Neural cell (in vitro differentiated cells): ENCODE measurements at regions not wholly inside any gene's neighbourhood (a gene's known extent, or its start where the extent isn't known, plus 50 kb on each side); places are given as distances from the start of the nearest gene placed in this dataset.

Source experiments
- EP300 ChIP-seq: fragments of 450-650 bp; conservative IDR thresholded peaks from 2 replicates; pipeline ENCODE4 v1.6.1; 2014; ENCODE audit warnings: antibody characterized with exemption, mild to moderate bottlenecking, moderate library complexity; ENCODE audit not compliant: poor library complexity, severe bottlenecking
- EZH2 ChIP-seq: fragments of 200-600, 300-800 bp; shearing (Covaris generic), sonication (generic); IDR thresholded peaks from 2 replicates; pipeline ENCODE4 v1.6.1; 2014; ENCODE audit warnings: antibody characterized with exemption, low read length, borderline replicate concordance, mild to moderate bottlenecking; ENCODE audit not compliant: insufficient read depth, poor library complexity, severe bottlenecking
- POLR2AphosphoS5 ChIP-seq: IDR thresholded peaks from 2 replicates; pipeline ENCODE4 v1.6.1; 2012
- TAF1 ChIP-seq: IDR thresholded peaks from 2 replicates; pipeline ENCODE4 v1.6.1; 2012; ENCODE audit warnings: low read depth
- TF ChIP-seq, protein P1 (sequence below): fragments of 450-650 bp; IDR thresholded peaks from 2 replicates; pipeline ENCODE4 v1.5.1; 2014; ENCODE audit warnings: antibody characterized with exemption, mild to moderate bottlenecking, moderate library complexity; ENCODE audit not compliant: poor library complexity, severe bottlenecking

DNA sequence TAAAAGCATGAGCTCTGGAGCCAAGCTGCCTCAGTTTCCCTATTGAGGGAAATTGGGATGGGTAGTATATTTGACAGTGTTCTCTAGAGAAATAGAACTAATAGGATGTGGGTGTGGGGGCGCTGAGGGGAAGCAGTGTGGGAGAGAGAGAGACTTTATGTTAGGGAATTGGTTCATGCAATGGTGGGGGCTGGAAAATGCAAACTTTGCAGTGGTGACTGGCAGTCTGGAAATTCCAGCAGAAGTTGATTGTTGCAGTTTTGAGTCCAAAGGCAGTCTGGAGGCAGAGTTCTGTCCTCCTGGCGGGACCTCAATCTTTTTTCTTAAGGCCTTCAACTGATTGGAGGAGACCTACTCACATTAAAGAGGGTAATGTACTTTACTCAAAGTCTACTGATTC is 59.4 kb upstream of the SYT13 start:
- TF ChIP-seq TAF1: no peak
- TF ChIP-seq, protein P1, sequence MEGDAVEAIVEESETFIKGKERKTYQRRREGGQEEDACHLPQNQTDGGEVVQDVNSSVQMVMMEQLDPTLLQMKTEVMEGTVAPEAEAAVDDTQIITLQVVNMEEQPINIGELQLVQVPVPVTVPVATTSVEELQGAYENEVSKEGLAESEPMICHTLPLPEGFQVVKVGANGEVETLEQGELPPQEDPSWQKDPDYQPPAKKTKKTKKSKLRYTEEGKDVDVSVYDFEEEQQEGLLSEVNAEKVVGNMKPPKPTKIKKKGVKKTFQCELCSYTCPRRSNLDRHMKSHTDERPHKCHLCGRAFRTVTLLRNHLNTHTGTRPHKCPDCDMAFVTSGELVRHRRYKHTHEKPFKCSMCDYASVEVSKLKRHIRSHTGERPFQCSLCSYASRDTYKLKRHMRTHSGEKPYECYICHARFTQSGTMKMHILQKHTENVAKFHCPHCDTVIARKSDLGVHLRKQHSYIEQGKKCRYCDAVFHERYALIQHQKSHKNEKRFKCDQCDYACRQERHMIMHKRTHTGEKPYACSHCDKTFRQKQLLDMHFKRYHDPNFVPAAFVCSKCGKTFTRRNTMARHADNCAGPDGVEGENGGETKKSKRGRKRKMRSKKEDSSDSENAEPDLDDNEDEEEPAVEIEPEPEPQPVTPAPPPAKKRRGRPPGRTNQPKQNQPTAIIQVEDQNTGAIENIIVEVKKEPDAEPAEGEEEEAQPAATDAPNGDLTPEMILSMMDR: no peak
- no peak for TF ChIP-seq EZH2
- TF ChIP-seq POLR2AphosphoS5: no peak
- TF ChIP-seq EP300: no peak
